ENCODE measurements at regions not wholly inside any gene's neighbourhood (a gene's known extent, or its start where the extent isn't known, plus 50 kb on each side); places are given as distances from the start of the nearest gene placed in this dataset.

DNA sequence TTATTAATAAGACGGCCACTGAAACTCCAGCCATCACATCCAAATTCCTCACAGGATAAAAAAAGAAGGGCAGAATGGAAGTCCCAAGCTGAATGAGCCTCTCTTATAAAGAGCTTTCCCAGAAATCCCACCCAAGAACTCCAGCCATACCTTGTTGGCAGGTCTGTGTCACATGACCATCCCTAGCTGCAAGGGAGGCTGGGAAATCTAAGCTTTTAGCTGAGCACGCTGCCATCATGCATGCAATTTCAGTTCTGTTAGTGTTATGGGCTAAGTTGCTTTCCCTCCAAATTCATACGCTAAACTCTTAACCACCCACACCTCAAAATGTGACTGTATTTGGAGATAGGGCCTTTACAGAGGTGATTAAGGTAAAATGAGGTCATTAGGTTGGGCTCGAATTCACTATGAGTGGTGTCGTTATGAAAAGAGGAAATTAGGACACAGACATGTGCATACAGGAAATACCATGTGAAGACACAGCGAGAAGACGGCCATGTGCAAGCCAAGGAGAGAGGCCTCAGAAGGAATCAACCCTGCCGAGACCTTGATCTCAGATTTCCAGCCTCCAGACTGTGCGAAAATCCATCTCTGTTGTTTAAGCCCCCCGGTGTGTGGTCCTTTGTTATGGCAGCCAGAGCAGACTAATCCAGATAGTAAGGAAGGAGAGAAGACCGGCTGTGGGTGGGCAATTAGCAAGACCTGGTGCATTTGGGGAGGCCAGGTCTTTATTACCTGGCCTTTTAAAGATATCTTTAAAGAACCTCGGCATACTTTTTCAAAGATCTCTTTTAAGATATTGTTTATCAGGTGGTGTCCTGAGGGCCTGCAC is 317.6 kb downstream of the BCOR start:
- TF ChIP-seq, protein P1, sequence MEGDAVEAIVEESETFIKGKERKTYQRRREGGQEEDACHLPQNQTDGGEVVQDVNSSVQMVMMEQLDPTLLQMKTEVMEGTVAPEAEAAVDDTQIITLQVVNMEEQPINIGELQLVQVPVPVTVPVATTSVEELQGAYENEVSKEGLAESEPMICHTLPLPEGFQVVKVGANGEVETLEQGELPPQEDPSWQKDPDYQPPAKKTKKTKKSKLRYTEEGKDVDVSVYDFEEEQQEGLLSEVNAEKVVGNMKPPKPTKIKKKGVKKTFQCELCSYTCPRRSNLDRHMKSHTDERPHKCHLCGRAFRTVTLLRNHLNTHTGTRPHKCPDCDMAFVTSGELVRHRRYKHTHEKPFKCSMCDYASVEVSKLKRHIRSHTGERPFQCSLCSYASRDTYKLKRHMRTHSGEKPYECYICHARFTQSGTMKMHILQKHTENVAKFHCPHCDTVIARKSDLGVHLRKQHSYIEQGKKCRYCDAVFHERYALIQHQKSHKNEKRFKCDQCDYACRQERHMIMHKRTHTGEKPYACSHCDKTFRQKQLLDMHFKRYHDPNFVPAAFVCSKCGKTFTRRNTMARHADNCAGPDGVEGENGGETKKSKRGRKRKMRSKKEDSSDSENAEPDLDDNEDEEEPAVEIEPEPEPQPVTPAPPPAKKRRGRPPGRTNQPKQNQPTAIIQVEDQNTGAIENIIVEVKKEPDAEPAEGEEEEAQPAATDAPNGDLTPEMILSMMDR (IDR thresholded peaks at IDR 0.05), result no peak
- no peak for TF ChIP-seq EP300 (IDR thresholded peaks at IDR 0.05; ENCODE audit: low read depth)

Measured in transverse colon (tissue), 3 donors.